OCI-LY1 (cell line): ENCODE measurements at regions not wholly inside any gene's neighbourhood (a gene's known extent, or its start where the extent isn't known, plus 50 kb on each side); places are given as distances from the start of the nearest gene placed in this dataset.

Experiments
- EZH2 ChIP-seq: fragments of 200-600 bp; sonication (generic), shearing (Covaris generic); IDR thresholded peaks from 2 replicates; pipeline ENCODE4 v1.8.0; 2017; ENCODE audit warnings: borderline replicate concordance, mixed run types, mild to moderate bottlenecking, antibody characterized with exemption, low read length, moderate library complexity, mixed read lengths
- TF ChIP-seq, protein P1 (sequence below): fragments of 200-600 bp; sonication (generic), shearing (Covaris generic); IDR thresholded peaks from 2 replicates; pipeline ENCODE4 v1.5.1; 2017; ENCODE audit warnings: mild to moderate bottlenecking, antibody characterized with exemption, low read length, moderate library complexity, mixed read lengths

GRCh38 chr4:19958848-19959247 lies 292.9 kb upstream of the SLIT2 start:
- TF ChIP-seq, protein P1, sequence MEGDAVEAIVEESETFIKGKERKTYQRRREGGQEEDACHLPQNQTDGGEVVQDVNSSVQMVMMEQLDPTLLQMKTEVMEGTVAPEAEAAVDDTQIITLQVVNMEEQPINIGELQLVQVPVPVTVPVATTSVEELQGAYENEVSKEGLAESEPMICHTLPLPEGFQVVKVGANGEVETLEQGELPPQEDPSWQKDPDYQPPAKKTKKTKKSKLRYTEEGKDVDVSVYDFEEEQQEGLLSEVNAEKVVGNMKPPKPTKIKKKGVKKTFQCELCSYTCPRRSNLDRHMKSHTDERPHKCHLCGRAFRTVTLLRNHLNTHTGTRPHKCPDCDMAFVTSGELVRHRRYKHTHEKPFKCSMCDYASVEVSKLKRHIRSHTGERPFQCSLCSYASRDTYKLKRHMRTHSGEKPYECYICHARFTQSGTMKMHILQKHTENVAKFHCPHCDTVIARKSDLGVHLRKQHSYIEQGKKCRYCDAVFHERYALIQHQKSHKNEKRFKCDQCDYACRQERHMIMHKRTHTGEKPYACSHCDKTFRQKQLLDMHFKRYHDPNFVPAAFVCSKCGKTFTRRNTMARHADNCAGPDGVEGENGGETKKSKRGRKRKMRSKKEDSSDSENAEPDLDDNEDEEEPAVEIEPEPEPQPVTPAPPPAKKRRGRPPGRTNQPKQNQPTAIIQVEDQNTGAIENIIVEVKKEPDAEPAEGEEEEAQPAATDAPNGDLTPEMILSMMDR = no peak
- TF ChIP-seq EZH2 = no peak
